ENCODE measurements at regions not wholly inside any gene's neighbourhood (a gene's known extent, or its start where the extent isn't known, plus 50 kb on each side); places are given as distances from the start of the nearest gene placed in this dataset.

- no peaks in the 10 kb centered on the region for H3K4me1 ChIP-seq (ENCODE audit: insufficient read depth, low read length)
- intact Hi-C loops (cut with micrococcal nuclease) = no loop called here
- CTCF ChIA-PET (ENCODE audit: partially characterized antibody) = no interaction called here
- no peaks in the 10 kb centered on the region for H3K9me3 ChIP-seq (ENCODE audit: control insufficient read depth in 1 of 2, low read length in 2 of 2)
- Mint-ChIP-seq H3K9me3 (peaks cover 0 to 5% (median 1%) of the 10 kb centered on the region in 8 donors), H3K4me1 (no peaks in the 10 kb centered on the region), H3K27me3 (no peaks in the 10 kb centered on the region), H3K36me3 (no peaks in the 10 kb centered on the region), H3K4me3 (no peak overlapping the region), H3K27ac (no peak overlapping the region)
- H3K27ac ChIP-seq (ENCODE audit: low read depth, low read length) = no peak overlapping the region
- POLR2A ChIA-PET (ENCODE audit: partially characterized antibody) = no interaction called here
- DNase-seq = no peak
- no peaks in the 10 kb centered on the region for H3K36me3 ChIP-seq (ENCODE audit: insufficient read depth, low read length)
- H3K27me3 ChIP-seq (ENCODE audit: insufficient read depth, low read length) = no peaks in the 10 kb centered on the region
- no peak overlapping the region for H3K4me3 ChIP-seq (ENCODE audit: low read length in 2 of 2)
Observed at GRCh38 chr9:13717322-13718054, 438.0 kb upstream of the MPDZ start.

- Histone ChIP-seq H3K4me3 (ENCODE audit: low read length in 2 of 2) (no peak overlapping the region), H3K9me3 (ENCODE audit: control insufficient read depth in 1 of 2, low read length in 2 of 2) (no peaks in the 10 kb centered on the region), H3K4me1 (ENCODE audit: insufficient read depth, low read length) (no peaks in the 10 kb centered on the region), H3K27ac (ENCODE audit: low read depth, low read length) (no peak overlapping the region), H3K27me3 (ENCODE audit: insufficient read depth, low read length) (no peaks in the 10 kb centered on the region), H3K36me3 (ENCODE audit: insufficient read depth, low read length) (no peaks in the 10 kb centered on the region)
- peaks cover 0 to 2% (median 0%) of the 10 kb centered on the region in 8 donors for H3K9me3 Mint-ChIP-seq
- ChIA-PET POLR2A (ENCODE audit: partially characterized antibody) (no interaction called here), CTCF (ENCODE audit: partially characterized antibody) (no interaction called here)
- no peaks in the 10 kb centered on the region for H3K36me3 Mint-ChIP-seq
- H3K4me1 Mint-ChIP-seq = no peaks in the 10 kb centered on the region
- peak overlapping the region in 1 of 7 donors; percentile 29 for H3K27ac Mint-ChIP-seq
- intact Hi-C loops (cut with micrococcal nuclease) = no loop called here
- H3K27me3 Mint-ChIP-seq = no peaks in the 10 kb centered on the region
- no peak for DNase-seq
- no peak overlapping the region for H3K4me3 Mint-ChIP-seq
Observed at GRCh38 chr9:13716601-13717321, 437.3 kb upstream of the MPDZ start.

DNA sequence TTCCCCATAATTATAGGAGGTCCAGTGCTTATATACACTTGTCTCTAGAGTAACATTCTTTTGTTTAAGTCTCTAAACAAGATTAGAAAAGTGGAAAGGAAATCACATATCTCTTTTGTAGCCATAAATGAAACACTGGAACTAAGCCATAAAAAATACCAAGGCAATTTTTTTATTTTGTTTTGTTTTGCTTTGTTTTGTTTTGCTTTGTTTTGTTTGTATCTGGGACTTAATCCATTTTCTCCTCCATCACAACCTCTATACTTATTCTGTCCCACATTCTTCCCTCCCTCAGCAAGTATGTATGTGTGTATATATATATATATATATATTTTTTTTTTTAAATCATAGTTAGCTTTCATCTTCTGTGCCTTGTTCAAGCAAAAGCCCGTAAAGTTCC, 436.6 kb upstream of the MPDZ start:
- intact Hi-C loops (cut with micrococcal nuclease) = no loop called here
- H3K27ac ChIP-seq (ENCODE audit: low read depth, low read length) = no peak overlapping the region
- H3K9me3 ChIP-seq (ENCODE audit: control insufficient read depth in 1 of 2, low read length in 2 of 2) = no peaks in the 10 kb centered on the region
- H3K4me1 ChIP-seq (ENCODE audit: insufficient read depth, low read length) = no peaks in the 10 kb centered on the region
- CTCF ChIA-PET (ENCODE audit: partially characterized antibody) = no interaction called here
- no peak for DNase-seq
- no peaks in the 10 kb centered on the region for H3K27me3 ChIP-seq (ENCODE audit: insufficient read depth, low read length)
- no peaks in the 10 kb centered on the region for H3K36me3 ChIP-seq (ENCODE audit: insufficient read depth, low read length)
- H3K27me3 Mint-ChIP-seq = no peaks in the 10 kb centered on the region
- H3K4me3 Mint-ChIP-seq = no peak overlapping the region
- H3K9me3 Mint-ChIP-seq = peaks cover 0 to 2% (median 0%) of the 10 kb centered on the region in 8 donors
- H3K4me1 Mint-ChIP-seq = no peaks in the 10 kb centered on the region
- POLR2A ChIA-PET (ENCODE audit: partially characterized antibody) = no interaction called here
- H3K36me3 Mint-ChIP-seq = no peaks in the 10 kb centered on the region
- no peak overlapping the region for H3K27ac Mint-ChIP-seq
- no peak overlapping the region for H3K4me3 ChIP-seq (ENCODE audit: low read length in 2 of 2)

- Histone ChIP-seq H3K27me3 (ENCODE audit: insufficient read depth, low read length) (no peaks in the 10 kb centered on the region), H3K4me3 (ENCODE audit: low read length in 2 of 2) (no peak overlapping the region), H3K27ac (ENCODE audit: low read depth, low read length) (no peak overlapping the region), H3K4me1 (ENCODE audit: insufficient read depth, low read length) (no peaks in the 10 kb centered on the region), H3K9me3 (ENCODE audit: control insufficient read depth in 1 of 2, low read length in 2 of 2) (no peaks in the 10 kb centered on the region), H3K36me3 (ENCODE audit: insufficient read depth, low read length) (no peaks in the 10 kb centered on the region)
- no peak for DNase-seq
- ChIA-PET CTCF (ENCODE audit: partially characterized antibody) (no interaction called here), POLR2A (ENCODE audit: partially characterized antibody) (no interaction called here)
- Mint-ChIP-seq H3K36me3 (no peaks in the 10 kb centered on the region), H3K9me3 (peaks cover 0 to 3% (median 2%) of the 10 kb centered on the region in 8 donors), H3K4me3 (no peak overlapping the region), H3K4me1 (no peaks in the 10 kb centered on the region), H3K27me3 (no peaks in the 10 kb centered on the region), H3K27ac (no peak overlapping the region)
- intact Hi-C loops (cut with micrococcal nuclease) = no loop called here
Observed at GRCh38 chr9:13715430-13715829, 435.9 kb upstream of the MPDZ start.

DNA sequence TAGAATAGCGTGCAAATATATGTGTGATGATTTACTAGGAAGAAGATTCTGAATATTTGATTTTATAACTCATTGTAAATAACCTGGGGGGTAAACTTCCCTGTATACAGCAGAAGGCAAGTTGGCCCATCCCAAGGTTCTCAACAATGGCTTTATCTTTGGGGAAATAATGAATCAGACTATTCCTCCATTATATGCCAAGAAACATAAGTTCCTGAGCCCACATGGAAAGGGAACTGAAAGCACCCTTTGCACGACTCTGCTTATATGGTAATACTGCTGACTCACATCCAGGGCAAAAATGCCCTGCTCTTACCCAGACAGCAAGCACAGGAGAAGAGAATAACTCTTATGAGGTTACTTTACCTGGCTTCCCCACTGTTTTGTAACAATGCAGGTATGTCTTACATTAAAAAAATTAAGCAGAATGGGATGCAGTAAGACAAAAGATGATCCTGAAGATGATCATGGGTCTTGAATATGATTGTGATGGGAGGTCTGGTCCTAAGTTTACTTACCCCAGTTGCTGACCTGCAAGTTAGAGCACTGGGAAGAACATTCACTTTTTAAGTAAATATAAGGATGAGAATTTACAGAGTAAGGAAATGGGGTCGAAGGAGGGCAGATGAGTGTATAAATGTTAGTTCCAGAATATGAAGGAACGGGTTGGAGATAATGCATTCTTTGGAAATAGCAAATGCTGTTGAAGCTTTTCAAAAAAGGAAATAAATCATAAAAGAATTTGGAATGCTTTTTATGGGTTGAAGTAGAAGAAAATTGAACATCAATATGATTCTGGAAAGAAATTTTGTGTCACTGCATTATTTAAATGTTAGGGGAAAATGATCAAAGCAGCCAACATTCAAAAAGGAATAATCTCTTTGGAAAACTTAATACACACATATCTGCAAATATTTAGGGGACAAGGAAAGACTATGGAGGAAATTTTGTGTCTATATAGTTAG, 428.4 kb upstream of the MPDZ start:
- CTCF ChIA-PET (ENCODE audit: partially characterized antibody) = no interaction called here
- intact Hi-C loops (cut with micrococcal nuclease) = no loop called here
- no peaks in the 10 kb centered on the region for H3K4me1 ChIP-seq (ENCODE audit: insufficient read depth, low read length)

DNA sequence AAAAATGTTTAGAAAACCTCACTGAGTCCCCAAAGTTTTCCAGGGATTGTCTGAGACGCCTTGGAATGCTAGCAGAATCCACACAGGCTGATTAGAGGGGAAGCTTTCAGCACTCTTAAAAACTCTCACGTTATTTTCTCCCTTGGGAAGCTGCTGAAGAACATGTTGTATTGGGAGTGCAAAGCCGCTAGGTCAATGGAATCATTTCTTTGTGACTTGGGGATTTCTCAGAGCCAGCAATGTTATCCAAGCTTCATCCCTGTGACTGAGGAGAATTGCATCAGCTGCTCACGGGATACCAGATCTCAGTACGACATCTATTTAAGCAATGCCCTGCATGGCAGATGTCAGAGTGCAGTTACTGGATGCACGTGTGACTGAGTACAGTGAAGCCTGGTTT, 426.4 kb upstream of the MPDZ start:
- Mint-ChIP-seq H3K4me3 (no peak overlapping the region), H3K27ac (no peak overlapping the region), H3K9me3 (peaks cover 0 to 28% (median 9%) of the 10 kb centered on the region in 8 donors), H3K36me3 (no peaks in the 10 kb centered on the region), H3K27me3 (peaks cover 0 to 1% of the 10 kb centered on the region in 2 donors), H3K4me1 (no peaks in the 10 kb centered on the region)
- H3K4me1 ChIP-seq (ENCODE audit: insufficient read depth, low read length) = no peaks in the 10 kb centered on the region
- H3K27me3 ChIP-seq (ENCODE audit: insufficient read depth, low read length) = no peaks in the 10 kb centered on the region
- H3K4me3 ChIP-seq (ENCODE audit: low read length in 2 of 2) = no peak overlapping the region
- POLR2A ChIA-PET (ENCODE audit: partially characterized antibody) = no interaction called here
- H3K36me3 ChIP-seq (ENCODE audit: insufficient read depth, low read length) = no peaks in the 10 kb centered on the region
- intact Hi-C loops (cut with micrococcal nuclease) = no loop called here
- no peaks in the 10 kb centered on the region for H3K9me3 ChIP-seq (ENCODE audit: control insufficient read depth in 1 of 2, low read length in 2 of 2)
- DNase-seq = no peak
- CTCF ChIA-PET (ENCODE audit: partially characterized antibody) = no interaction called here
- no peak overlapping the region for H3K27ac ChIP-seq (ENCODE audit: low read depth, low read length)

More for the DNA sequence above, 428.4 kb upstream of the MPDZ start:
- no peak overlapping the region for H3K4me3 Mint-ChIP-seq
- no peak overlapping the region for H3K4me3 ChIP-seq (ENCODE audit: low read length in 2 of 2)
- no peaks in the 10 kb centered on the region for H3K36me3 Mint-ChIP-seq
- no peaks in the 10 kb centered on the region for H3K9me3 ChIP-seq (ENCODE audit: control insufficient read depth in 1 of 2, low read length in 2 of 2)
- no peaks in the 10 kb centered on the region for H3K27me3 ChIP-seq (ENCODE audit: insufficient read depth, low read length)
- H3K36me3 ChIP-seq (ENCODE audit: insufficient read depth, low read length) = no peaks in the 10 kb centered on the region
- no peak overlapping the region for H3K27ac ChIP-seq (ENCODE audit: low read depth, low read length)
- POLR2A ChIA-PET (ENCODE audit: partially characterized antibody) = no interaction called here
- DNase-seq = no peak
- peaks cover 0 to 1% of the 10 kb centered on the region in 2 donors for H3K27me3 Mint-ChIP-seq
- H3K9me3 Mint-ChIP-seq = peaks cover 2 to 28% (median 8%) of the 10 kb centered on the region in 8 donors
- no peaks in the 10 kb centered on the region for H3K4me1 Mint-ChIP-seq
- H3K27ac Mint-ChIP-seq = no peak overlapping the region

GRCh38 chr9:13705373-13705772, 425.9 kb upstream of the MPDZ start:
- Mint-ChIP-seq H3K4me1 (no peaks in the 10 kb centered on the region), H3K36me3 (no peaks in the 10 kb centered on the region), H3K4me3 (no peak overlapping the region), H3K27me3 (peaks cover 0 to 1% of the 10 kb centered on the region in 2 donors), H3K9me3 (peaks cover 0 to 27% (median 8%) of the 10 kb centered on the region in 8 donors), H3K27ac (no peak overlapping the region)
- CTCF ChIA-PET (ENCODE audit: partially characterized antibody) = no interaction called here
- no peaks in the 10 kb centered on the region for H3K9me3 ChIP-seq (ENCODE audit: control insufficient read depth in 1 of 2, low read length in 2 of 2)
- H3K27ac ChIP-seq (ENCODE audit: low read depth, low read length) = no peak overlapping the region
- intact Hi-C loops (cut with micrococcal nuclease) = no loop called here
- H3K4me3 ChIP-seq (ENCODE audit: low read length in 2 of 2) = no peak overlapping the region
- no peaks in the 10 kb centered on the region for H3K36me3 ChIP-seq (ENCODE audit: insufficient read depth, low read length)
- no peaks in the 10 kb centered on the region for H3K27me3 ChIP-seq (ENCODE audit: insufficient read depth, low read length)
- POLR2A ChIA-PET (ENCODE audit: partially characterized antibody) = no interaction called here
- no peak for DNase-seq
- H3K4me1 ChIP-seq (ENCODE audit: insufficient read depth, low read length) = no peaks in the 10 kb centered on the region

Data from CD4-positive, alpha-beta memory T cell (primary cell).